Activated CD8-positive, alpha-beta memory T cell treated with anti-CD3 and anti-CD28 coated beads for 24 hours (primary cell): ENCODE measurements at regions not wholly inside any gene's neighbourhood (a gene's known extent, or its start where the extent isn't known, plus 50 kb on each side); places are given as distances from the start of the nearest gene placed in this dataset.
"Not testable (repeated sequence)": the region's sequence is repeated elsewhere in the genome, so short reads cannot be mapped to it uniquely, and the experiment has no call there.

Experiments used
- DNase-seq: peaks from one replicate; pipeline ENCODE4 v3.0.0-alpha.2; 2020

- DNase-seq: no peak
Observed at GRCh38 chr1:116819081-116819480, 64.9 kb downstream of the CD2 start.

GRCh38 chr1:116820369-116820768 is 66.1 kb downstream of the CD2 start:
- DNase-seq: no peak

- DNase-seq: no peak
Observed at GRCh38 chr1:116821763-116822162, 67.5 kb downstream of the CD2 start.

GRCh38 chr1:116824631-116825206 is 70.5 kb downstream of the CD2 start:
- DNase-seq: no peak

GRCh38 chr1:116825207-116825719 is 71.0 kb downstream of the CD2 start:
- DNase-seq: no peak

GRCh38 chr1:116825720-116826438 is 71.6 kb downstream of the CD2 start:
- DNase-seq: no peak

- peak; percentile 73 for DNase-seq
Observed at GRCh38 chr1:116826818-116827606, 72.8 kb downstream of the CD2 start.

GRCh38 chr1:116827607-116828105 is 73.4 kb downstream of the CD2 start:
- DNase-seq: no peak

- no peak for DNase-seq
Observed at GRCh38 chr1:116832308-116832931, 77.3 kb upstream of the PTGFRN start.

- DNase-seq: no peak
Observed at GRCh38 chr1:116832932-116833578, 76.7 kb upstream of the PTGFRN start.

- no peak for DNase-seq
Observed at GRCh38 chr1:116833718-116834117, 76.0 kb upstream of the PTGFRN start.

GRCh38 chr1:116834595-116834994 is 75.1 kb upstream of the PTGFRN start:
- DNase-seq: no peak

GRCh38 chr1:116835161-116835560 is 74.6 kb upstream of the PTGFRN start:
- DNase-seq: no peak

GRCh38 chr1:116836099-116836498 is 73.6 kb upstream of the PTGFRN start:
- no peak for DNase-seq

- DNase-seq: no peak
Observed at GRCh38 chr1:116841569-116842344, 68.0 kb upstream of the PTGFRN start.

- no peak for DNase-seq
Observed at GRCh38 chr1:116842654-116843053, 67.1 kb upstream of the PTGFRN start.

- DNase-seq: no peak
Observed at GRCh38 chr1:116844775-116845174, 64.9 kb upstream of the PTGFRN start.

GRCh38 chr1:116847190-116847589 is 62.5 kb upstream of the PTGFRN start:
- no peak for DNase-seq

GRCh38 chr1:116847688-116848531 is 61.8 kb upstream of the PTGFRN start:
- DNase-seq: no peak

GRCh38 chr1:116850436-116850835 is 59.3 kb upstream of the PTGFRN start:
- DNase-seq: no peak

GRCh38 chr1:116851189-116851588 is 58.5 kb upstream of the PTGFRN start:
- DNase-seq: not testable (repeated sequence)
